Coronary artery (tissue), 2 donors: ENCODE measurements at regions not wholly inside any gene's neighbourhood (a gene's known extent, or its start where the extent isn't known, plus 50 kb on each side); places are given as distances from the start of the nearest gene placed in this dataset.

Source experiments
- DNase-seq: peaks from one replicate; pipeline ENCODE4 v3.0.0-alpha.2; 2017; ENCODE audit warnings: low spot score
- H3K27ac ChIP-seq, 2 donors: fragments of 200-600 bp; sonication (generic); one replicate each; pipeline ENCODE4 v1.5.1; 2016 to 2019
- H3K4me3 ChIP-seq: fragments of 200-600 bp; sonication (generic); 2 replicates; pipeline ENCODE4 v1.5.1; 2016; ENCODE audit warnings: mild to moderate bottlenecking, moderate library complexity
- TF ChIP-seq, protein P1 (sequence below): fragments of 200-600 bp; sonication (generic); IDR thresholded peaks from one replicate; pipeline ENCODE4 v1.5.1; 2019; ENCODE audit warnings: antibody characterized with exemption

DNA sequence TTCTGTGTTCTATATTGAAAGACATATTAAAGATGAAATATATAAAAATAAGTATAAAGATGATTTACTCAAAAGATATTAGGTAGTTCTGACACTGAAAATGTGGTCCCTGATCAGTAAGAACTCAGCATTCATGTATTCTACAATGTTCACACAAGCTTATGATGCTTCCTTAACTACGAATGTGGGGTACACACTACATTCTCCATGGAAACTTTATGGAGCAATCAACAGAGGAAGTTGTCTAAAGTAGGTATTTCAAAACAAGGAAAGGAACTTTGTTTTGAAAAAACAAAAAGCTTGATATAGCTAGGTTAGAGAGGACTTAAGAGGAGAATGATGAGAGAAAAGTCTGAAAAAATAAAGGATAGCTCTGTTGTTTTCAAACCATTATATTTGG is 119.7 kb upstream of the RGS18 start:
- TF ChIP-seq, protein P1, sequence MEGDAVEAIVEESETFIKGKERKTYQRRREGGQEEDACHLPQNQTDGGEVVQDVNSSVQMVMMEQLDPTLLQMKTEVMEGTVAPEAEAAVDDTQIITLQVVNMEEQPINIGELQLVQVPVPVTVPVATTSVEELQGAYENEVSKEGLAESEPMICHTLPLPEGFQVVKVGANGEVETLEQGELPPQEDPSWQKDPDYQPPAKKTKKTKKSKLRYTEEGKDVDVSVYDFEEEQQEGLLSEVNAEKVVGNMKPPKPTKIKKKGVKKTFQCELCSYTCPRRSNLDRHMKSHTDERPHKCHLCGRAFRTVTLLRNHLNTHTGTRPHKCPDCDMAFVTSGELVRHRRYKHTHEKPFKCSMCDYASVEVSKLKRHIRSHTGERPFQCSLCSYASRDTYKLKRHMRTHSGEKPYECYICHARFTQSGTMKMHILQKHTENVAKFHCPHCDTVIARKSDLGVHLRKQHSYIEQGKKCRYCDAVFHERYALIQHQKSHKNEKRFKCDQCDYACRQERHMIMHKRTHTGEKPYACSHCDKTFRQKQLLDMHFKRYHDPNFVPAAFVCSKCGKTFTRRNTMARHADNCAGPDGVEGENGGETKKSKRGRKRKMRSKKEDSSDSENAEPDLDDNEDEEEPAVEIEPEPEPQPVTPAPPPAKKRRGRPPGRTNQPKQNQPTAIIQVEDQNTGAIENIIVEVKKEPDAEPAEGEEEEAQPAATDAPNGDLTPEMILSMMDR: no peak
- DNase-seq: no peak
- no peak overlapping the region for H3K27ac ChIP-seq
- H3K4me3 ChIP-seq: no peak overlapping the region

GRCh38 chr1:192045131-192045530 is 113.1 kb upstream of the RGS18 start:
- TF ChIP-seq, protein P1: no peak
- H3K27ac ChIP-seq: no peak overlapping the region
- no peak for DNase-seq
- no peak overlapping the region for H3K4me3 ChIP-seq

GRCh38 chr1:192053531-192053971 is 104.7 kb upstream of the RGS18 start:
- no peak for DNase-seq
- TF ChIP-seq, protein P1: no peak
- no peak overlapping the region for H3K27ac ChIP-seq
- no peak overlapping the region for H3K4me3 ChIP-seq

DNA sequence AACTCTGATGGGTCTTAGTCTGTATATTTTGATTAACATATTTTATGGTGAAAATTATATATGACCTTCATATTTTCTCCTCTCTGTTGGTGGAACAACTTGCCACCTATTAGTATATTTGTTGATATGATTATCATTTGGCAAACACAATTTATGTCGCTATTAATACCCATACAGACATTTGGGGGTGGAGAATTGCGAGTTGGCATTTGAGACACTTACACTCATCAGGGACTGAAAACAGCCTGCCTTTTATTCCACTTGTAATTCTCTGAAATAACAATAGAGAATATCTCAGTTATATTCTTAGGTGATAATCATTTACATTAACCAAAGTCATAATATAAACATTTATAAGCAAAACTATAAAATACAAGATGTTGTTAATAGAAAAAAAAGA is 100.5 kb upstream of the RGS18 start:
- no peak overlapping the region for H3K4me3 ChIP-seq

GRCh38 chr1:192059407-192059806 is 98.9 kb upstream of the RGS18 start:
- TF ChIP-seq, protein P1: no peak
- Histone ChIP-seq H3K4me3 (no peak overlapping the region), H3K27ac (no peak overlapping the region)
- DNase-seq: no peak

More for the DNA sequence above, 100.5 kb upstream of the RGS18 start:
- TF ChIP-seq, protein P1: no peak
- no peak overlapping the region for H3K27ac ChIP-seq
- no peak for DNase-seq

GRCh38 chr1:192061556-192061955 is 96.7 kb upstream of the RGS18 start:
- TF ChIP-seq, protein P1: no peak
- no peak for DNase-seq
- Histone ChIP-seq H3K27ac (no peak overlapping the region), H3K4me3 (no peak overlapping the region)

GRCh38 chr1:192065087-192065486 is 93.2 kb upstream of the RGS18 start:
- Histone ChIP-seq H3K27ac (no peak overlapping the region), H3K4me3 (no peak overlapping the region)
- DNase-seq: no peak
- TF ChIP-seq, protein P1: no peak
